HG03442 (cell line): ENCODE measurements at regions not wholly inside any gene's neighbourhood (a gene's known extent, or its start where the extent isn't known, plus 50 kb on each side); places are given as distances from the start of the nearest gene placed in this dataset.
"Not testable (repeated sequence)": the region's sequence is repeated elsewhere in the genome, so short reads cannot be mapped to it uniquely, and the experiment has no call there.

Source experiments
- ATAC-seq: cut with Tn5 transposase; IDR thresholded peaks from one replicate; pipeline ENCODE4 v1.9.1; 2021; ENCODE audit warnings: mild to moderate bottlenecking, moderate library complexity; ENCODE audit not compliant: unreplicated experiment

DNA sequence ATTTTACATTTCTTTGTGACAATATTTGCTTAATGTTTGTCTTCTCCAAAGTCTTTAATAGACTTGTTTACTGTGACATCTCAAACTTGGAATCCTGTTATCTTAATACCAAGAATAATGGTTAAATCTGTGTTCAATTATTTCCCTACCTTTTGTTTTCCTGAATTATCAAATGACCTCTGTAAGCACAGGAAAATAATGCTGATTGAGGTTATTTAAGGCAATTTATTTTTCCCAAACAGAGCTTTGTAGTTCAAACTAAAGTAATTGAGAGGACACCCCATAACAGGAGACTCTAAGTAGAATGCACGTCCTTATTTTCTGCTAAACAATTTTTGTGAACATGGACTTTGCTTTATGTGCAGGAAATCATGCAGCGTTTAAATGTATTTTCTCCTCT lies 195.0 kb downstream of the BTBD3 start:
- ATAC-seq, result no peak

DNA sequence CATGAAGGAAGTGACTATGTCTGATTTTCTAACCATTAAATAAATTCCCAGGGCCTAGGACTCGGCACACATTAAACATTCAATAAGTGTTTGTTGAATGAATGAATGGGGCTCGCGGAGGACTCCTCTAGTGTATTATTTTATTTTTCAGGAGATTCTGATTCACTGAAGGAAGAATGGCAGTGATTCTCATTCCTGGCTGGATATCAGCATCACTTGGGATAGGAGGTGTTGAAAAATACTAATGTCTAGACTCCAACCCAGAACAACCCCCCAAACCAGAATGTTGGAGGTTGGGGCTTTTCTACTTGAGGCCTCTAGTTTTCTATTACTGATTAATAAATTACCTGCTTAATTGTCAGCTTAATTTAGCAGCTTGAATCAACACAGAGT lies 195.4 kb downstream of the BTBD3 start:
- no peak for ATAC-seq

DNA sequence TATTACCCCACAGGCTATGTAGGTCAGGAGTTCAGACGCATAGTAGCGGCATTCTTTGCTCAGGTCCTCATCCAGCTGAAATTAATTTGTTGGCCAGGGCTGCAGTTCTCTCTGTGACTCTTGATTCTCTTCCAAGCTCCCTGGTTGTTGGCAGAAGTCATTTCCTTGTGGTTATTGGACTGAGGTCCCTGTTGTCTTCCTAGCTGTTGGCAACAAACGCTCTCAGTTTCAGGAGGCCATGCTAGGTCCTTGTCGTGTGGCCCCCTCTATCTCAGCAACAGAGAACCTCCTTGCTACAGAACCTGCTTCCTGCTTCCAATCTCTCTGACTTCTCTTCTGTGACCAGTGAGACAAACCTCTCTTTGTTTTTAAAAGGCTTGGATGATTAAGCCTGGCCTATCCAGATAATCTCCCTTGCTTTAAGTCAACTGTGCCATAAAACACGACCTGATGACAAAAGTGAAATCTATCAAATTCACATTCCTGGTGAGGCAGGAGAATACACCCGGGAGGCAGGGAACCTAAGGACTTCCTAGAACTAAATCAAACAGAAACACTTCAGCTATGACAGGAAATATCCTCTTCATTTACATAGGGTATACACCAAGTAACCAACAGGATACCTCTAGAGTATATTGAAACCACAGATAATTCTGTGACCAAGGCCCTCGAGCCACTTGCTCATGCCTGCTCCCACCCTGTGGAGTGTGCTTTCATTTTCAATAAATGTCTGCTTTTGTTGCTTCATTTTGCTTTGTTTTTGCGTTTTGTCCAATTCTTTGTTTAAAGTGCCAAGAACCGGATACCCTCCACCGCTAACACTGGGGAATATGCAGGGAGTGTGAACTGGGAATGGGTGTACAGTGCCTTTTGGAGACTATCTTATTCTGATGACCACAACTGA lies 196.0 kb downstream of the BTBD3 start:
- ATAC-seq, result no peak

DNA sequence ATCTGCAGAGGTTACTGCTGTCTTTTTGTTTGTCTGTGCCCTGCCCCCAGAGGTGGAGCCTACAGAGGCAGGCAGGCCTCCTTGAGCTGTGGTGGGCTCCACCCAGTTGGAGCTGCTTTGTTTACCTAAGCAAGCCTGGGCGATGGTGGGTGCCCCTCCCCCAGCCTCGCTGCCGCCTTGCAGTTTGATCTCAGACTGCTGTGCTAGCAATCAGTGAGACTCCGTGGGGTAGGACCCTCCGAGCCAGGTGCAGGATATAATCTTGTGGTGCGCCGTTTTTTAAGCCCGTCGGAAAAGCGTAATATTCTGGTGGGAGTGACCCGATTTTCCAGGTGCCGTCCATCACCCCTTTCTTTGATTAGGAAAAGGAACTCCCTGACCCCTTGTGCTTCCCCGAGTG lies 211.4 kb downstream of the BTBD3 start:
- not testable (repeated sequence) for ATAC-seq

DNA sequence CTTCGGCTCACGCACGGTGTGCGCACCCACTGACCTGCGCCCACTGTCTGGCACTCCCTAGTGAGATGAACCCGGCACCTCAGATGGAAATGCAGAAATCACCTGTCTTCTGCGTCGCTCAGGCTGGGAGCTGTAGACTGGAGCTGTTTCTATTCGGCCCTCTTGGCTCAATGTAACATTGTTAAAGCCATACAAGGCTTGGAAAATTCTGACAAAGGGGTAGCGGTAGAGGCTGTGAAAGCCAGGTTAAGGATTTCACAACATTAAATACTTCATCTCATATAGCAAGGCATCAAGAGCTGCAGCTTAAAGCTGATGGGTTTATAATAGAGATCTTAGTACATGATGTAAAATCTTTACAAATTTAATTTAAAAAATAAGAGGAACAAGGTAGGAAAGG lies 211.8 kb downstream of the BTBD3 start:
- not testable (repeated sequence) for ATAC-seq

DNA sequence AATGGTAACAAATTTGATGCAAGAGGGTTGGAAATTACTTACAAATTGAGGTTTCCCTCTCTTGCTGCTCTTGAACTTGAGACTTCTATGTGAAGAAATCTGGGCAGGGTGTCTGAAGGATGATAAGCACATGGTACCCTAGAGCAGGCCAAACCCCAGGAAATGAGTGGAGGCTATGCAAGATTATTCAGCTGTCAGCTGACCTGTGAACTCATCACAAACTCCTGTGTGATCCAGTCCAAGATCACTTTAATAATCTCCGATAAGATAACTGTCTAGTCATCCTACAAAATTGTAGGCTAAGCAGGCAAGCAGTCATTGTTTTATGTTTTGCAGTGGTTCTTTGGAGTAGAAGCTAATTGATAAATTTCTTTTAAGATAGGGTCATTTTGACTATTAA lies 213.1 kb downstream of the BTBD3 start:
- no peak for ATAC-seq

DNA sequence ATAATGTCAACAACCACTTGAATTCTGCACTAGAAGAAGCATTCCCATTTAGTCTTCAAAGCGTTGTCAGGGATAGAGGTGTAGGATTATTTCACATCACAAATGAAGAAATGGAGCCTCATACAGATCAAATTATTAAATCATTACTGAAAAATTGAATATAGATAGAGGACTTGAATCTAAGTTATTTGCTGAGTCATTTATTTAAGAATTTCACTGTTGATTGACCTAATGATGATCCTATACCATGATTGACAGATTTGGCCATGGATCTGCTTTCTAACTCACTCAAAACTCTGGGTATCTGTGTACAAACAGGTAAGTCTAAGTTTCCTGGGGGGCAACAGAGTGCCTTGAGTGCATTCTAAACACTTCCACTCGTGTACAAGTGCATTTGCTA lies 215.9 kb downstream of the BTBD3 start:
- ATAC-seq, result no peak

DNA sequence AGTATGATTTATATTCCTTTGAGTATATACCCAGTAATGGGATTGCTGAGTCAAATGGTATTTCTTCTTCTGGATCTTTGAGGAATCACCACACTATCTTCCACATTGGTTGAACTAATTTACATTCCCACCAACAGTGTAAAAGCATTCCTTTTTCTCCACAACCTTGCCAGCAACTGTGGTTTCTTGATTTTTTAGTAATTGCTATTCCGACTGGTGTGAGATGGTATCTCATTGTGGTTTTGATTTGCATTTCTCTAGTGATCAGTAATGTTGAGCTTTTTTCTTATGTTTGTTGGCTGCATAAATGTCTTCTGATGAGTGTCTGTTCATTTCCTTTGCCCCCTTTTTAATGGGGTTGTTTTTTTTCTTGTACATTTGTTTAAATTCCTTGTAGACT lies 228.3 kb downstream of the BTBD3 start:
- not testable (repeated sequence) for ATAC-seq

DNA sequence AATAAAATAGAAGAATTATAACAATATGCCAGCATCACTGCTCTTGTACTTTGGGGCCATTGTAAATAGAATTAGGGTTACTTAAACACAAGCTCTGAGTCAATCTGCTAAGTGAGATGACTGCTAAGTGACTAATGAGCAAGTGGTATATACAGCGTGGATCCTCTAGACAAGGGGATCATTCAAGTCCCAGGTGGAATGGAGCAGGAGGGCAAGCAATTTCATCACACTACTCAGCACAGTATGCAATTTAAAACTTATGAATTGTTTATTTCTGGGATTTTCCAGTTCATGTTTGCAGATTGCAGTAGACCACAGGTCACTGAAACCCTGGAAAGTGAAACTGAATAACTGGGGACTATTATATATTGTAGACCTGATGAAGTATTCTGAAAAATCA lies 235.3 kb downstream of the BTBD3 start:
- no peak for ATAC-seq

DNA sequence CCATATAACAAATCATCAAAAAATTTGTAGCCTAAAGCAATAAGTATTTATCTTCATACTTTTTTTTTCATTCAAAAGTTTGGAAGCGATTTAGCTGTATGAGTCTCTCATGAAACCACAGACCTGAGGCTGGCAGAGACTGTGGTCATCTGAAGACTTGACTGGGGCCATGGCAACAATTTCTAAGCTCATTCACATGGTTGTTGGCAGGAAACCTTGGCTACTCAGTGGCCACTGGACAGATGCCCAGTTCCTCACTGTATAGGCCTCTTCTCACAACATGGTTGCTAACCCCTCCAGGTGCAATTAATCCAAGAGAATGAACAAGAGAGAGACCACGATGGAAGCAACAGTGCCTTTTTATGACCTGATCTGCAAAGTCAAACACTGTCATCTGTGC lies 235.9 kb downstream of the BTBD3 start:
- ATAC-seq, result no peak

DNA sequence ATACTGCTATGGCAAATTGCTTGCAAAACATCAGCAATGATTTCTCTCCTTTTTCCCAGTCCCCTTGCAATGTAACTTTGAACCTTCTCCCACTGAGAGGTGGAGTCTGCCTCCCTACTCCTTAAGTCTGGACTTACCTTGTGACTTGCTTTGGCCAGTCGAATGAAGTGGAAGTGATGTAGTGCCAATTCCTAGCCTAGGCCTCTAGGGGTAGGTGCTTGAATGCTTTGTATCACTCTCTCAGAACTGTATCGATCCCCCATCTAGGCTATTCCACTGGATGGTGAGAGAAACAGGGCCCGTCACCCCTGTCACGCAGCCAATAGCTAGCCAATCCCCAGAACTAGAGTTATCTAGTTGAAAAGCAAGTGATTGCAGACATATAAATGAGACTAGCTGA lies 238.6 kb downstream of the BTBD3 start:
- ATAC-seq, result no peak

DNA sequence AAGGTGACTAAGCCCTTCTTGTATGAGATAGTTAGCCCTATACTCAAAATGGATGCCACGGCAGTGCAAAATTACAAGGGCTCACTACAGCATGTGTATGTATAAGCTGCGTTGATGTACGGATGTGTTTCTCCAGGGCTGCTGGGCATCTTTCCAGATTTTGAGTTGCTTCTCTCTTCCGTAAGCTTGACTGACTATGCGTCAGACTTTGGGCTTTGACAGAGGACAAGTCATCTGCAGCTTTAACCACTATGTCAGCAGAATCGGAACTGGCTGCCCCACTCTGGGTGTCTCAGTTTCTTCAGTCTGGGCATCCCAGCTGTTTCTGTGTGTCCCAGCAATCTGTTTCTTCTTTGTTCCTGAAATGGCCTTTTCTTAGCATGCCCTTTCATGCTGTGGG lies 241.6 kb downstream of the BTBD3 start:
- no peak for ATAC-seq

DNA sequence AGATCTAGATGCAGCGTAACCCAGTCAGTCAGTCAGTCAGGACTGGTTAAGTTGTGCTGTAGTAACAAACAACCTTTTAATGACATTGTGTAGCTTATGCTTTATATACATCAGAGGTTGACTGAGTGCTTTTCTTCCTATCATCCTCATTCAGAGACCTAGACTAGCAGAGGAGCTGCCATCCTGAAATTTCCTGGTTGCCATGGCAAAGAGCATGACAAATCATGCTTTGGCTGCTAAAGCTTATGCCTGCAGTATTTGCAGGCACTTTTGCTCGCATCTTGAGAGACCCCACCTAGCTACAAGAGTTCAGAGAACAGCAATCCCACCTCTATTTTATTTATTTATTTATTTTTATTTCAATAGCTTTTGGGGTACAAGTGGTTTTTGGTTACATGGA lies 244.0 kb downstream of the BTBD3 start:
- ATAC-seq, result no peak

DNA sequence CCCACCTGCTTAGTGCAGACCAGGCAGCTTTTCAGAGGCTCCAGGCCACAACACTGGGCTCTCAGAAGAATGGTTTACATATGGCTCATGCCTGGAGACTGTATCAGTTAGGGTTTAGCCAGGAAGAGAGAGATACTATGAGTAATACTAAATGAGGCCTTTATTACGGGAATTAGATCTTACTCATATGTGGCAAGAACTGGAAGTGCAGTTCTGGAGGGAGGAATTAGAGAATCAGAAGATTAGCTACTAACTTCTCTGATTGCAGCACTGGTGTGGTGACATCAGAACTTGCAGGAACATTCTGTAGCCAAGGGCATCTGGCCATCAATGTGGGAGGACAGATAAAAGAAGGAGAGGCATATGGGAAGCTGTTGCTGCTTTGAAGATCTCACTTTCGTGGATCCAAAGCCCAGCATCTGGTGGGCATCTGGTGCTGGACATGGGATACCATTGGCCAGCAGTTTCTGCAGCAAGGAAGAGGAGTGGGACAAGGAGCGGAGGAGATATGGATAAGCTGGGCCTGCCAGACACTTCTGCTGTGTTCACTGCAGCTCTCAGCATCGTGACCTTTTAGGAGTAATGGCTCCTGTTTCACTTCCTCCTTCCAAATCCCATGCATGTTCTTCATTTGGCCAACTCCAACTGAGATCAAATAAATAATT lies 248.5 kb downstream of the BTBD3 start:
- ATAC-seq, result no peak

DNA sequence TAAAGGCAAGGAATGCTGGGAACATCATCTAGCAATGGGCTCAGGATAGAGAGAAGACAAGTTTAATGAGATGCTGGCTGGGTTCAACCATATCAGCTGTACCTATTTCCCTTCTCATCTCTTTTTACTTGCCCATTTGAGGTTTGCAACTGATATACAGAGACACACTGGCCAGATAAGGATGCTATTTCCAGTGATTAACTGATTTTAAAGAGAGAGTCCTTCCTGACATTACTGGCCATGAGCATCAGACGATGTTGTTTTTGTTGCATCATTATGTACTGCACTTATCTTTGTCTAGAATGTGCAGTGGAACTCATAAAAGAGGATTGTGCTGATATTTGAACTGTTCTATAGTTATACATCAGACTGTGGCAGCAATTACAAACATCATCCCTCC lies 252.7 kb downstream of the BTBD3 start:
- ATAC-seq, result no peak

DNA sequence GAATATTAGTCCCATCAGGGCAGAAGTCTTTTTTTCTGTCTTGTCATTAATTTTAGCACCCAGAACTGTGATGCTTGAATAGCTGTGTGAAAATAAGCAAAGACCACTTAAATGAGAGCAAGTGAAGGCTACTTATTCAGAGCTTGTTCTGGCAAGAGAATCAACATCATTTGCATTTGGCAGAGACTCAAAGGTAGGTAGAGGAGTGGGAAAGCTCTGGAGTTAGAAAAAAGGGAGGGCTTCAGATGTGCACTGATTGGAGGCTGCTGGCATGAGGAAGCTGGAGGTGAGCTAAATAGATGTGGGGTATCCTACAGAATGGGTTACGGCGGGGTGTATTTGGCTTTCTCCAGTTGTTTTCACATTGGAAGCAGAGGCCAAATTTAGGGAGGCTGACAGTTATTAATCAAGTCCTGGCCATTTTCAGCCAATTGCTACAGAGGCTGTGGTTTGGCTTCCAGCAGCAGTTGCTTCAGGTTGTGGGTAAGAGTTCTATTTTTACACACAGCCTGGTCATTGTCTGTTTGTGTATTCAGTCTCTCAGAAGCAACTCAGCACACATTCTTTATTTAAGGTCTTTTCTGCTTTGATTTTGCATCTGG lies 254.3 kb downstream of the BTBD3 start:
- no peak for ATAC-seq

DNA sequence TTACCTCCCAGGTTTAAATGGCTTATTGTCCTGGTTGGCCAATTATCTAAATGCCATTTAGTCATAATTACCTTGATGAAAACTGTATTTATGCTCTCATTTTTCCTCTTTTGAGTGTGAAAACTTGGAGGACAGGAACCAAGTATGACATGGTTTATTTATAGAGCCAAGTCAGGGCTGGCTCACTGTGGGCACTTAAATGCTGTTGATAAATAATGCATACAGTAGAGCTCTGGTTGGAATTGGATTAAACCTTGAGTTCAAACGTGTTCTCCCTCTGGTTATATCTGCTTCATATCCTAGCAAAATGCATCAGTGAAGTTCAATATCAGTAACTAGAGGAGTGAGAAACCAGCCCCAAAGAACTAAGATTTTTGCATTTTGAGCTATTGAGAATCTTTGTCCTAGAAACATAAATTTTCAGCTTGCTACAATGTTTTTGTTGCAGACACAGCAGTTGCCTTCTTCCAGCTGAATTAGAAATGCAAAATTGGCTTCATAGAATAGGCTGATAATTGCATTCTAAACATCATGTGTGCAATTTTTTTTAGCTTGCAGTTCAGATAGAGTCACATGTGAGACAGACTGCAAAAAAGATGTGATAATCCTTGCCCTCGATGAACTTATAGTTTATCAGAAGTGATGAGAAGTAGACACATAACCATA lies 255.8 kb downstream of the BTBD3 start:
- ATAC-seq, result no peak

DNA sequence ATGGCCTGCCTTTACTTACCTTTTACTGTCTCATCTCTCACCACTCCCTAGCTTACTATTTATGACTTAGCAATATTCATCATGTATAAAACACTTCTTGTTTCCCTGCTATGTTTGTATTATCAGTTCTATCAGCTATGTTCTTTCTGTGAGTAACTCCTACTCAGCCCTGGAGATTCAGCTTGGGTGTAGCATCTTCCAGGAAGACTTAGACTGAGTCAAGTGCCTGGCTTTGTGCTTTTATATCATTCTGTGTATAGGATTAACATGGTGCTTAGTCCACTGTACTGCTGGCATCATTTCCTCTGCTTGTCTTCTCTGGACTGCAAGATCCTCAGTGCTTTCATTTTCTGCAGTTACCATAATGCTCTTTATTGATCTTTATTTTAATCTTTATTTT lies 257.8 kb downstream of the BTBD3 start:
- no peak for ATAC-seq

DNA sequence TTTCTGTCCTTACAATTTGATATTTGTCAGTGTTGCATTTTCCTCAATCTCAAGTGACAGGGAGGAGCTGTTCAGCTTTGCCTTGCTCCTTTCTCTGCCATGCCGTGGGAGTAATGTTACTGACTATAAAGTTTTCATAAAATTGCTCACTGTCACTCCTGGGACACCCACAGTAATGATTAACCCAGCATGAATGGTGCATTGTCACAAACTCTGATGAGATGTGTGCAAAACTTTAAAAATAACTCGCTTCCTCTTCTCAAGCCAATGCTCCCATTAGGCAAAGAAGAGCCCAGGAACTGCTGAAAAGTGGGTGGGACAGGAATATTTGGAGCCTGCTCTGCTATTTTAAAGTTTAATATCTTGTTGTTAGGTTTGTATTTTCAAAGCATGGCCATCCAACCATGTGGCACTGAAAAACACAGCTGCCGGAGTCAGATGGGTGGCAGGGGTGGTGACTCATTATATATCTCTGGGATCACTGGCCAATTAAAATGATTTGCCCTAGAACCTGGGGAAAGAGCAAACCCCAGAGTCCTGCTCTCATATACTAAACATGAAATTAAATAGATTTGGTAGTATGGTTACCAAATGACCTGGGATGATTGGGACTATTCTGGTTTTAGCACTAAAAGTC lies 260.1 kb downstream of the BTBD3 start:
- ATAC-seq, result no peak

DNA sequence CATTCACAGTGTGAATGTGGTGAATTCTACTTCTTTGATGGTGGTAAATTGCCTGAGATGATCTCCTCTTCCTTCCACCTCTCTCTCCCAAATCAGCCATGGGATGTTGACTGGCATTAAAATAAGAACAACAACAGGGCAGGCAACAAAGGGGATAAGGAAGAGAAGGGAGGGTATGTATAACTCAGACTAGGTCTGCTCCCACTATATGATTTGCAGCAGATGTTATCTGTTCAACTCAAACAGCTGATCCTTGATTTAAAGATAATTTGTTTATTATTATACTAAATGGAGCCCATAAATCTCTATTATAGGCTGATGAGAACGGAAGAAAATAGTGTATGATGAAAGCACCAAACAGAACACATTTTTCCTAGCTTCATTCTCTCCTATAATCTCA lies 262.0 kb downstream of the BTBD3 start:
- ATAC-seq, result no peak

DNA sequence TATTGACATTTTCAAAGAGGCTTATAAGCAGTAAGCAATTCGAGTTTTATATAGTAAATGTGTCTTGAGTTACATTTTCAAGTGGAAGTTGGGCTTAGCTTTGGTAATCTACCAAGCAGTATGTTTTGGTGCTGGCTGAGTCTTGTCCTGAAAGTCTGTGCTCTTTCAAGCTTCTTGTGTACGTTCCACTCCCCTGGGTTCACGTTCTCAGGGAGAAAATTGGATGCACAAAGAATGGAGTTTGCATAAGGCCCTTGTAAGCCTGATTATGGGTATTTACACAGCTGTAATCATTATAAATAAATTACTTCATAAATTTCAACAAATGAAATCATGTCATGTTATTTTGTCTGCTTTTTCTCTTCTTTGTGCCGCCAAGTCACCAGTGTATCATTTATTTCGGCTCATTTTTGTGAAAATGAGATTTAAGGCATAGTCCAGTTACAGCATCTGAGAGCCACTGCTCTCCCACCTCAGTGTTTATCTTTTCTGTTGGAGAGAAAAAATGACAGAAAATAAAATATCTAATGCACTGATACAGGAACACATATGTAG lies 262.5 kb downstream of the BTBD3 start:
- ATAC-seq, result no peak
